K562 (cell line): ENCODE measurements at regions not wholly inside any gene's neighbourhood (a gene's known extent, or its start where the extent isn't known, plus 50 kb on each side); places are given as distances from the start of the nearest gene placed in this dataset.

Experiments
- BDP1 ChIP-seq: IDR thresholded peaks from 3 replicates; pipeline ENCODE4 v1.6.1; 2011; ENCODE audit not compliant: insufficient read length, insufficient read depth
- DPF2 ChIP-seq: fragments of 450-650 bp; IDR thresholded peaks from 2 replicates; pipeline ENCODE4 v1.6.1; 2016
- ELF2 ChIP-seq: fragments of 250-450 bp; sonication (Bioruptor Pico); IDR thresholded peaks from 2 replicates; pipeline ENCODE4 v1.5.0; 2021; ENCODE audit warnings: mild to moderate bottlenecking
- ESRRB ChIP-seq: fragments of 250-450 bp; sonication (Bioruptor Pico); IDR thresholded peaks from 2 replicates; pipeline ENCODE4 v1.5.0; 2020; ENCODE audit warnings: mild to moderate bottlenecking, moderate library complexity, borderline replicate concordance
- FIP1L1 ChIP-seq: fragments of 200-400 bp; formaldehyde crosslinking; IDR thresholded peaks from 2 replicates; pipeline ENCODE4 v1.6.1; 2018; ENCODE audit warnings: mild to moderate bottlenecking, low read depth, low read length; ENCODE audit not compliant: poor library complexity, severe bottlenecking
- POLR2A ChIP-seq: fragments of 450-650 bp; conservative IDR thresholded peaks from 2 replicates; pipeline ENCODE4 v1.6.1; 2016
- RBM39 ChIP-seq: fragments of 200-400 bp; formaldehyde crosslinking; optimal IDR thresholded peaks from 2 replicates; pipeline ENCODE3; 2018; ENCODE audit warnings: low read depth, low read length
- ZNF232 ChIP-seq: sonication (generic); formaldehyde crosslinking; IDR thresholded peaks from 2 replicates; pipeline ENCODE4 v1.8.0; 2022; ENCODE audit warnings: mild to moderate bottlenecking, missing genetic modification reagents
- ZZZ3 ChIP-seq: fragments of 450-650 bp; IDR thresholded peaks from 2 replicates; pipeline ENCODE4 v1.6.1; 2016; ENCODE audit warnings: antibody characterized with exemption, mild to moderate bottlenecking, moderate library complexity

DNA sequence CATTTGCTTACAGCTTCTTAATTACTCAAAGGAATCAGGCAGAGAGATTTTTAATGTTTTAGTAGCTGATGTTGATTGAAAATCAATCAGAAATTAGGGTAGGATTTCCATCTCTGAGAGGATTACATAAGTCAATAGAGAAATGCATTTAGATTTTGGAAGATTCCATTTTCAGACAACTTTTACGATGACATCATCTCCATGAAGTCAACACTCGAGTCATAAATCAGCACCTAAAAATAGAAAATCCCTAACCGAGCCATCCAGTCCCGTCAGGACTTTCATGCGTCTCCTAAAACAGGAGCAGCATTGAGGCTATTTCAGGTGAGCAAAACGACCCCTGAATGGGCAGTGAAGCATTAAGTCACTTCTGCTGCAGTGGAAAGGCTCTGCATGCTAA, 279.7 kb upstream of the RNF32 start:
- TF ChIP-seq RBM39 (no peak), POLR2A (no peak), BDP1 (no peak), ZNF232 (no peak), ESRRB (CRISPR knock-in tag) (no peak), FIP1L1 (no peak), ZZZ3 (no peak), ELF2 (CRISPR knock-in tag) (no peak), DPF2 (no peak)
